ENCODE measurements at regions not wholly inside any gene's neighbourhood (a gene's known extent, or its start where the extent isn't known, plus 50 kb on each side); places are given as distances from the start of the nearest gene placed in this dataset.

GRCh38 chr5:154562244-154562880 is 84.3 kb upstream of the HAND1 start:
- Histone ChIP-seq H4K20me1 (ENCODE audit: insufficient read depth, low read length) (no peaks in the 10 kb centered on the region), H3K79me2 (ENCODE audit: insufficient read depth, low read length) (no peaks in the 10 kb centered on the region), H3K36me3 (ENCODE audit: insufficient read depth, low read length) (no peaks in the 10 kb centered on the region), H3K4me3 (ENCODE audit: insufficient read depth, low read depth, low read length) (no peak overlapping the region), H3K9ac (ENCODE audit: low read length) (no peak overlapping the region), H3K4me2 (ENCODE audit: low read length) (no peak overlapping the region), H3K4me1 (ENCODE audit: insufficient read depth, low read length) (no peaks in the 10 kb centered on the region), H3K27me3 (ENCODE audit: insufficient read depth, low read length) (peaks cover 8% of the 10 kb centered on the region), H3K9me3 (ENCODE audit: insufficient read depth, low read depth, low read length) (no peaks in the 10 kb centered on the region), H3K27ac (ENCODE audit: low read depth, low read length) (no peak overlapping the region), H2AFZ (ENCODE audit: low read depth, low read length) (no peak overlapping the region)
- peaks cover 20% of the 10 kb centered on the region for H3K27me3 Mint-ChIP-seq (ENCODE audit: low read depth, unreplicated experiment)
- H3K36me3 Mint-ChIP-seq (ENCODE audit: low read depth, unreplicated experiment), result no peaks in the 10 kb centered on the region
- no peaks in the 10 kb centered on the region for H3K9me3 Mint-ChIP-seq (ENCODE audit: unreplicated experiment)
- DNase-seq (ENCODE audit: low read depth) (no peak), FAIRE-seq (no peak)
- TF ChIP-seq EZH2 (IDR thresholded peaks at IDR 0.05; ENCODE audit: insufficient read depth, low read length), result no peak
- no peaks in the 10 kb centered on the region for H3K4me1 Mint-ChIP-seq (ENCODE audit: low read depth, unreplicated experiment)
- no peak overlapping the region for H3K27ac Mint-ChIP-seq (ENCODE audit: unreplicated experiment)
- H3K4me3 Mint-ChIP-seq (ENCODE audit: unreplicated experiment), result no peak overlapping the region

- Histone ChIP-seq H3K4me3 (ENCODE audit: insufficient read depth, low read depth, low read length) (no peak overlapping the region), H3K9me3 (ENCODE audit: insufficient read depth, low read depth, low read length) (no peaks in the 10 kb centered on the region), H3K79me2 (ENCODE audit: insufficient read depth, low read length) (no peaks in the 10 kb centered on the region), H2AFZ (ENCODE audit: low read depth, low read length) (no peak overlapping the region), H3K36me3 (ENCODE audit: insufficient read depth, low read length) (no peaks in the 10 kb centered on the region), H3K27me3 (ENCODE audit: insufficient read depth, low read length) (peaks cover 2% of the 10 kb centered on the region), H4K20me1 (ENCODE audit: insufficient read depth, low read length) (no peaks in the 10 kb centered on the region), H3K4me1 (ENCODE audit: insufficient read depth, low read length) (no peaks in the 10 kb centered on the region), H3K27ac (ENCODE audit: low read depth, low read length) (no peak overlapping the region), H3K9ac (ENCODE audit: low read length) (no peak overlapping the region), H3K4me2 (ENCODE audit: low read length) (no peak overlapping the region)
- DNase-seq (ENCODE audit: low read depth), result no peak
- H3K9me3 Mint-ChIP-seq (ENCODE audit: unreplicated experiment), result no peaks in the 10 kb centered on the region
- TF ChIP-seq EZH2 (IDR thresholded peaks at IDR 0.05; ENCODE audit: insufficient read depth, low read length), result no peak
- no peak for TF ChIP-seq CTCF (IDR thresholded peaks at IDR 0.05; ENCODE audit: insufficient read depth, low read depth, low read length)
- FAIRE-seq, result no peak
- H3K4me1 Mint-ChIP-seq (ENCODE audit: low read depth, unreplicated experiment), result no peaks in the 10 kb centered on the region
- H3K27ac Mint-ChIP-seq (ENCODE audit: unreplicated experiment), result no peak overlapping the region
- H3K27me3 Mint-ChIP-seq (ENCODE audit: low read depth, unreplicated experiment), result peaks cover 10% of the 10 kb centered on the region
- H3K4me3 Mint-ChIP-seq (ENCODE audit: unreplicated experiment), result no peak overlapping the region
- no peaks in the 10 kb centered on the region for H3K36me3 Mint-ChIP-seq (ENCODE audit: low read depth, unreplicated experiment)
These were observed 81.6 kb upstream of the HAND1 start for GRCh38 chr5:154559398-154560276.

GRCh38 chr5:154557548-154557947 is 79.5 kb upstream of the HAND1 start:
- Mint-ChIP-seq H3K4me3 (ENCODE audit: unreplicated experiment) (no peak overlapping the region), H3K27me3 (ENCODE audit: low read depth, unreplicated experiment) (peaks cover 7% of the 10 kb centered on the region), H3K9me3 (ENCODE audit: unreplicated experiment) (no peaks in the 10 kb centered on the region), H3K36me3 (ENCODE audit: low read depth, unreplicated experiment) (no peaks in the 10 kb centered on the region), H3K4me1 (ENCODE audit: low read depth, unreplicated experiment) (no peaks in the 10 kb centered on the region), H3K27ac (ENCODE audit: unreplicated experiment) (no peak overlapping the region)
- Histone ChIP-seq H3K27me3 (ENCODE audit: insufficient read depth, low read length) (peaks cover 2% of the 10 kb centered on the region), H3K4me1 (ENCODE audit: insufficient read depth, low read length) (no peaks in the 10 kb centered on the region), H3K4me3 (ENCODE audit: insufficient read depth, low read depth, low read length) (no peak overlapping the region), H3K4me2 (ENCODE audit: low read length) (no peak overlapping the region), H3K9me3 (ENCODE audit: insufficient read depth, low read depth, low read length) (peaks cover 2% of the 10 kb centered on the region), H3K79me2 (ENCODE audit: insufficient read depth, low read length) (no peaks in the 10 kb centered on the region), H3K36me3 (ENCODE audit: insufficient read depth, low read length) (no peaks in the 10 kb centered on the region), H3K9ac (ENCODE audit: low read length) (no peak overlapping the region), H3K27ac (ENCODE audit: low read depth, low read length) (no peak overlapping the region), H4K20me1 (ENCODE audit: insufficient read depth, low read length) (no peaks in the 10 kb centered on the region), H2AFZ (ENCODE audit: low read depth, low read length) (no peak overlapping the region)
- no peak for TF ChIP-seq CTCF (IDR thresholded peaks at IDR 0.05; ENCODE audit: insufficient read depth, low read depth, low read length)
- no peak for TF ChIP-seq EZH2 (IDR thresholded peaks at IDR 0.05; ENCODE audit: insufficient read depth, low read length)
- no peak for DNase-seq (ENCODE audit: low read depth)
- no peak for FAIRE-seq
